ENCODE measurements at regions not wholly inside any gene's neighbourhood (a gene's known extent, or its start where the extent isn't known, plus 50 kb on each side); places are given as distances from the start of the nearest gene placed in this dataset.

- TF ChIP-seq, protein P1, sequence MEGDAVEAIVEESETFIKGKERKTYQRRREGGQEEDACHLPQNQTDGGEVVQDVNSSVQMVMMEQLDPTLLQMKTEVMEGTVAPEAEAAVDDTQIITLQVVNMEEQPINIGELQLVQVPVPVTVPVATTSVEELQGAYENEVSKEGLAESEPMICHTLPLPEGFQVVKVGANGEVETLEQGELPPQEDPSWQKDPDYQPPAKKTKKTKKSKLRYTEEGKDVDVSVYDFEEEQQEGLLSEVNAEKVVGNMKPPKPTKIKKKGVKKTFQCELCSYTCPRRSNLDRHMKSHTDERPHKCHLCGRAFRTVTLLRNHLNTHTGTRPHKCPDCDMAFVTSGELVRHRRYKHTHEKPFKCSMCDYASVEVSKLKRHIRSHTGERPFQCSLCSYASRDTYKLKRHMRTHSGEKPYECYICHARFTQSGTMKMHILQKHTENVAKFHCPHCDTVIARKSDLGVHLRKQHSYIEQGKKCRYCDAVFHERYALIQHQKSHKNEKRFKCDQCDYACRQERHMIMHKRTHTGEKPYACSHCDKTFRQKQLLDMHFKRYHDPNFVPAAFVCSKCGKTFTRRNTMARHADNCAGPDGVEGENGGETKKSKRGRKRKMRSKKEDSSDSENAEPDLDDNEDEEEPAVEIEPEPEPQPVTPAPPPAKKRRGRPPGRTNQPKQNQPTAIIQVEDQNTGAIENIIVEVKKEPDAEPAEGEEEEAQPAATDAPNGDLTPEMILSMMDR (IDR thresholded peaks at IDR 0.05; ENCODE audit: insufficient read depth, missing control alignments), result no peak
- FAIRE-seq (no peak), DNase-seq (ENCODE audit: insufficient read length, low spot score) (no peak)
Measured at GRCh38 chr3:117681619-117682018, 972.0 kb downstream of the TUSC7 start.

- TF ChIP-seq, protein P1 (IDR thresholded peaks at IDR 0.05; ENCODE audit: insufficient read depth, missing control alignments), result no peak
- DNase-seq (ENCODE audit: insufficient read length, low spot score) (no peak), FAIRE-seq (no peak)
Measured at GRCh38 chr3:117687096-117687495, 977.5 kb downstream of the TUSC7 start.

- FAIRE-seq (no peak), DNase-seq (ENCODE audit: insufficient read length, low spot score) (no peak)
- TF ChIP-seq, protein P1 (IDR thresholded peaks at IDR 0.05; ENCODE audit: insufficient read depth, missing control alignments), result no peak
Measured at GRCh38 chr3:117688583-117688982, 979.0 kb downstream of the TUSC7 start.

DNA sequence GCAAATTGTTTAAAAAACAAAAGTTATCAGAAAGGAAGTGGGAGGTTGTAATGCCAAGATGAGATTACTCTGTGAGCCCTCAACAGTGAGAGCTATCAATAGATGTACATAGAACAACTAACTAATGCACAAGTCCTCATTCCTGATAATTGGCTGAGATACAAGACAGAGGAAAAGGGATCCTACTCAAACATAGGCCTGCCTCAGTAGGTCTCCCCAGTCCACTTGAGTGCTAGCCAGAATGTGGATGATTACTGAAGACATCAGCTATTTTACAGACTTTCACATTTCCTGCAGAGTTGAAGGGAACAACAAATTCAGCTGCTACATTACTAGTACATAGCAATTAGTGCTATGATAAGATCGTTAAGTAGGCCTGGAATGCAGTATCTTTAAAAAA is 981.9 kb downstream of the TUSC7 start:
- no peak for DNase-seq (ENCODE audit: insufficient read length, low spot score)
- TF ChIP-seq, protein P1 (IDR thresholded peaks at IDR 0.05; ENCODE audit: insufficient read depth, missing control alignments), result no peak
- no peak for FAIRE-seq

DNA sequence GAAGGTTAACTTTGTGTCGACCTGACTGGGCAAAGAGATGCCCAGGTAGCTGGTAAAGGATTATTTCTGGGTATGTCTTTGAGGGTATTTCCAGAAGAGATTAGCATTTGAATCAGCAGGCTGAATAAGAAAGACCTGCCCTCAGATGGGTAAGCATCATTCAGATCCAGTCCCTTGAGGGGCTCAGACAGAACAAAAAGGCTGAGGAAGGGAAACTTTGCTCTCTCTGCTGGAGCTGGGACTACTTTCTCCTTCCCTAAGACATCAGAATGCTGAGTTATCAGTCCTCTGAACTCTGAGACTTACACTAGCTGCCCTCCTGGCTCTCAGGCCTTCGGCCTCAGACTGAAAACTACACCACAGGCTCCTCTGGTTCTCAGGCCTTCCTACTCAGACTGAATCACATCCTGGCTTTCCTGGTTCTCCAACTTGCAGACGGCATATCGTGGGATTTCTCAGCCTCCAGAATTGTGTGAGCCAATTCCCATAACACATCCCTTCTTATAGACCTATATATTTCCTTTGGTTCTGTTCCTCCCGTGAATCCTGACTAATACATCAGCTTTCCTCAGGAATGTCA is 982.9 kb downstream of the TUSC7 start:
- DNase-seq (ENCODE audit: insufficient read length, low spot score) (no peak), FAIRE-seq (no peak)
- TF ChIP-seq, protein P1 (IDR thresholded peaks at IDR 0.05; ENCODE audit: insufficient read depth, missing control alignments), result no peak

GRCh38 chr3:117695321-117695720 is 985.7 kb downstream of the TUSC7 start:
- DNase-seq (ENCODE audit: insufficient read length, low spot score) (no peak), FAIRE-seq (no peak)
- TF ChIP-seq, protein P1 (IDR thresholded peaks at IDR 0.05; ENCODE audit: insufficient read depth, missing control alignments), result no peak

GRCh38 chr3:117695871-117696645 is 986.5 kb downstream of the TUSC7 start:
- TF ChIP-seq, protein P1 (IDR thresholded peaks at IDR 0.05; ENCODE audit: insufficient read depth, missing control alignments), result no peak
- DNase-seq (ENCODE audit: insufficient read length, low spot score) (no peak), FAIRE-seq (no peak)
